IMR-90 (cell line): ENCODE measurements at regions not wholly inside any gene's neighbourhood (a gene's known extent, or its start where the extent isn't known, plus 50 kb on each side); places are given as distances from the start of the nearest gene placed in this dataset.
"Not testable (repeated sequence)": the region's sequence is repeated elsewhere in the genome, so short reads cannot be mapped to it uniquely, and the experiment has no call there.

Experiments used
- CHD1 ChIP-seq: IDR thresholded peaks from 2 replicates; pipeline ENCODE4 v1.6.1; 2012; ENCODE audit warnings: low read depth, low read length, improper control_type of control experiment
- ELK1 ChIP-seq: fragments of 150-350 bp; IDR thresholded peaks from 2 replicates; pipeline ENCODE4 v1.6.1; 2016; ENCODE audit warnings: low read depth, mild to moderate bottlenecking, low read length, moderate library complexity, borderline replicate concordance
- MAZ ChIP-seq: IDR thresholded peaks from 2 replicates; pipeline ENCODE4 v1.6.1; 2012; ENCODE audit warnings: low read depth, mild to moderate bottlenecking, low read length, improper control_type of control experiment, moderate library complexity, borderline replicate concordance
- MXI1 ChIP-seq: IDR thresholded peaks from 2 replicates; pipeline ENCODE4 v1.6.1; 2012; ENCODE audit warnings: low read depth, mild to moderate bottlenecking, low read length, moderate library complexity, borderline replicate concordance
- NFE2L2 ChIP-seq: fragments of 150-350 bp; IDR thresholded peaks from 2 replicates; pipeline ENCODE4 v1.6.1; 2016; ENCODE audit warnings: low read depth, mild to moderate bottlenecking, low read length
- POLR2A ChIP-seq: IDR thresholded peaks from 2 replicates; pipeline ENCODE4 v1.6.1; 2012; ENCODE audit warnings: mild to moderate bottlenecking, low read depth, low read length
- SMC3 ChIP-seq: fragments of 150-350 bp; IDR thresholded peaks from 2 replicates; pipeline ENCODE4 v1.6.1; 2016; ENCODE audit warnings: low read depth, mild to moderate bottlenecking, antibody characterized with exemption, low read length, moderate library complexity
- TF ChIP-seq, protein P1 (sequence below): conservative IDR thresholded peaks from 2 replicates; pipeline ENCODE4 v1.5.1; 2012; ENCODE audit warnings: mild to moderate bottlenecking, low read depth, low read length, improper control_type of control experiment
- TF ChIP-seq, protein P2 (sequence below): fragments of 150-350 bp; IDR thresholded peaks from 2 replicates; pipeline ENCODE4 v1.6.1; 2017; ENCODE audit warnings: mild to moderate bottlenecking, antibody characterized with exemption, low read length, low read depth

DNA sequence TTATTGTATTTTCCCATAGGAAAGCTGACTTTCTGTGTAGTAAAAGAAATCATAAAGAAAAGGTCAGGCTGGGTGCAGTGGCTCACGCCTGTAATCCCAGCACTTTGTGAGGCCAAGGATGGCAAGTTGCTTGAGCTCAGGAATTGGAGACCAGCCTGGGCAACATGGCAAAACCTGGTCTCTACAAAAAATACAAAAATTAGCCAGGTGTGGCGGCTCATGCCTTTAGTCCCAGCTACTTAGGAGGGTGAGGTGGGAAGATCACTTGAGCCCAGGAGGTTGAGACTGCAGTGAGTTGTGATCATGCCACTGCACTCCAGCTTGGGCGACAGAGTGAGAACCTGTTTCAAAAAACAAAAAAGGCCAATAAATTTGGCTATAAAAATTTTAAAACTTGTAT, 79.4 kb upstream of the MKI67 start:
- TF ChIP-seq POLR2A, NFE2L2, MAZ, ELK1, SMC3, CHD1, MXI1: not testable (repeated sequence)
- TF ChIP-seq, protein P1, sequence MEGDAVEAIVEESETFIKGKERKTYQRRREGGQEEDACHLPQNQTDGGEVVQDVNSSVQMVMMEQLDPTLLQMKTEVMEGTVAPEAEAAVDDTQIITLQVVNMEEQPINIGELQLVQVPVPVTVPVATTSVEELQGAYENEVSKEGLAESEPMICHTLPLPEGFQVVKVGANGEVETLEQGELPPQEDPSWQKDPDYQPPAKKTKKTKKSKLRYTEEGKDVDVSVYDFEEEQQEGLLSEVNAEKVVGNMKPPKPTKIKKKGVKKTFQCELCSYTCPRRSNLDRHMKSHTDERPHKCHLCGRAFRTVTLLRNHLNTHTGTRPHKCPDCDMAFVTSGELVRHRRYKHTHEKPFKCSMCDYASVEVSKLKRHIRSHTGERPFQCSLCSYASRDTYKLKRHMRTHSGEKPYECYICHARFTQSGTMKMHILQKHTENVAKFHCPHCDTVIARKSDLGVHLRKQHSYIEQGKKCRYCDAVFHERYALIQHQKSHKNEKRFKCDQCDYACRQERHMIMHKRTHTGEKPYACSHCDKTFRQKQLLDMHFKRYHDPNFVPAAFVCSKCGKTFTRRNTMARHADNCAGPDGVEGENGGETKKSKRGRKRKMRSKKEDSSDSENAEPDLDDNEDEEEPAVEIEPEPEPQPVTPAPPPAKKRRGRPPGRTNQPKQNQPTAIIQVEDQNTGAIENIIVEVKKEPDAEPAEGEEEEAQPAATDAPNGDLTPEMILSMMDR: not testable (repeated sequence)
- TF ChIP-seq, protein P2, sequence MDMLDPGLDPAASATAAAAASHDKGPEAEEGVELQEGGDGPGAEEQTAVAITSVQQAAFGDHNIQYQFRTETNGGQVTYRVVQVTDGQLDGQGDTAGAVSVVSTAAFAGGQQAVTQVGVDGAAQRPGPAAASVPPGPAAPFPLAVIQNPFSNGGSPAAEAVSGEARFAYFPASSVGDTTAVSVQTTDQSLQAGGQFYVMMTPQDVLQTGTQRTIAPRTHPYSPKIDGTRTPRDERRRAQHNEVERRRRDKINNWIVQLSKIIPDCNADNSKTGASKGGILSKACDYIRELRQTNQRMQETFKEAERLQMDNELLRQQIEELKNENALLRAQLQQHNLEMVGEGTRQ: not testable (repeated sequence)
